ENCODE measurements at regions not wholly inside any gene's neighbourhood (a gene's known extent, or its start where the extent isn't known, plus 50 kb on each side); places are given as distances from the start of the nearest gene placed in this dataset.

- no peak overlapping the region for H3K9ac ChIP-seq (ENCODE audit: low read length)
- no peaks in the 10 kb centered on the region for H3K27me3 ChIP-seq (ENCODE audit: control insufficient read depth, insufficient read depth, low read length)
- no peaks in the 10 kb centered on the region for H3K4me1 ChIP-seq (ENCODE audit: control insufficient read depth, insufficient read depth, low read length)
- no peaks in the 10 kb centered on the region for H3K9me3 ChIP-seq (ENCODE audit: control insufficient read depth, insufficient read depth, low read depth, low read length)
- no peak overlapping the region for H3K4me3 ChIP-seq (ENCODE audit: low read depth, low read length)
- H3K36me3 ChIP-seq (ENCODE audit: control insufficient read depth, insufficient read depth, low read length) = no peaks in the 10 kb centered on the region
- no peak overlapping the region for H3K27ac ChIP-seq (ENCODE audit: low read depth, low read length)
Measured at GRCh38 chr5:118236108-118236849, 752.1 kb downstream of the DTWD2 start.

- no peak overlapping the region for H3K4me3 ChIP-seq (ENCODE audit: low read depth, low read length)
- H3K9ac ChIP-seq (ENCODE audit: low read length) = no peak overlapping the region
- H3K36me3 ChIP-seq (ENCODE audit: control insufficient read depth, insufficient read depth, low read length) = no peaks in the 10 kb centered on the region
- H3K27me3 ChIP-seq (ENCODE audit: control insufficient read depth, insufficient read depth, low read length) = no peaks in the 10 kb centered on the region
- no peak overlapping the region for H3K27ac ChIP-seq (ENCODE audit: low read depth, low read length)
- no peaks in the 10 kb centered on the region for H3K9me3 ChIP-seq (ENCODE audit: control insufficient read depth, insufficient read depth, low read depth, low read length)
- H3K4me1 ChIP-seq (ENCODE audit: control insufficient read depth, insufficient read depth, low read length) = peaks cover 4% of the 10 kb centered on the region; the same call in 1 of the 2 replicates
Measured at GRCh38 chr5:118233606-118234005, 754.7 kb downstream of the DTWD2 start.

GRCh38 chr5:118228489-118228888 is 759.9 kb downstream of the DTWD2 start:
- no peaks in the 10 kb centered on the region for H3K36me3 ChIP-seq (ENCODE audit: control insufficient read depth, insufficient read depth, low read length)
- H3K9ac ChIP-seq (ENCODE audit: low read length) = no peak overlapping the region
- no peak overlapping the region for H3K27ac ChIP-seq (ENCODE audit: low read depth, low read length)
- H3K4me3 ChIP-seq (ENCODE audit: low read depth, low read length) = no peak overlapping the region
- H3K9me3 ChIP-seq (ENCODE audit: control insufficient read depth, insufficient read depth, low read depth, low read length) = no peaks in the 10 kb centered on the region
- H3K4me1 ChIP-seq (ENCODE audit: control insufficient read depth, insufficient read depth, low read length) = peaks cover 4% of the 10 kb centered on the region; the same call in 1 of the 2 replicates
- H3K27me3 ChIP-seq (ENCODE audit: control insufficient read depth, insufficient read depth, low read length) = no peaks in the 10 kb centered on the region

GRCh38 chr5:118224546-118224945 is 763.8 kb downstream of the DTWD2 start:
- no peaks in the 10 kb centered on the region for H3K4me1 ChIP-seq (ENCODE audit: control insufficient read depth, insufficient read depth, low read length)
- H3K9ac ChIP-seq (ENCODE audit: low read length) = no peak overlapping the region
- no peaks in the 10 kb centered on the region for H3K27me3 ChIP-seq (ENCODE audit: control insufficient read depth, insufficient read depth, low read length)
- H3K4me3 ChIP-seq (ENCODE audit: low read depth, low read length) = no peak overlapping the region
- no peak overlapping the region for H3K27ac ChIP-seq (ENCODE audit: low read depth, low read length)
- H3K9me3 ChIP-seq (ENCODE audit: control insufficient read depth, insufficient read depth, low read depth, low read length) = no peaks in the 10 kb centered on the region
- H3K36me3 ChIP-seq (ENCODE audit: control insufficient read depth, insufficient read depth, low read length) = no peaks in the 10 kb centered on the region

GRCh38 chr5:118220556-118221195 is 767.7 kb downstream of the DTWD2 start:
- Histone ChIP-seq H3K27me3 (ENCODE audit: control insufficient read depth, insufficient read depth, low read length) (no peaks in the 10 kb centered on the region), H3K4me3 (ENCODE audit: low read depth, low read length) (no peak overlapping the region), H3K27ac (ENCODE audit: low read depth, low read length) (no peak overlapping the region), H3K9ac (ENCODE audit: low read length) (no peak overlapping the region), H3K9me3 (ENCODE audit: control insufficient read depth, insufficient read depth, low read depth, low read length) (no peaks in the 10 kb centered on the region), H3K36me3 (ENCODE audit: control insufficient read depth, insufficient read depth, low read length) (no peaks in the 10 kb centered on the region), H3K4me1 (ENCODE audit: control insufficient read depth, insufficient read depth, low read length) (no peaks in the 10 kb centered on the region)

- Histone ChIP-seq H3K27ac (ENCODE audit: low read depth, low read length) (no peak overlapping the region), H3K4me1 (ENCODE audit: control insufficient read depth, insufficient read depth, low read length) (no peaks in the 10 kb centered on the region), H3K9me3 (ENCODE audit: control insufficient read depth, insufficient read depth, low read depth, low read length) (peaks cover 27% of the 10 kb centered on the region), H3K4me3 (ENCODE audit: low read depth, low read length) (no peak overlapping the region), H3K36me3 (ENCODE audit: control insufficient read depth, insufficient read depth, low read length) (no peaks in the 10 kb centered on the region), H3K9ac (ENCODE audit: low read length) (no peak overlapping the region), H3K27me3 (ENCODE audit: control insufficient read depth, insufficient read depth, low read length) (no peaks in the 10 kb centered on the region)
Measured at GRCh38 chr5:118211606-118212005, 776.7 kb downstream of the DTWD2 start.

- Histone ChIP-seq H3K36me3 (ENCODE audit: control insufficient read depth, insufficient read depth, low read length) (no peaks in the 10 kb centered on the region), H3K9me3 (ENCODE audit: control insufficient read depth, insufficient read depth, low read depth, low read length) (peaks cover 27% of the 10 kb centered on the region), H3K27me3 (ENCODE audit: control insufficient read depth, insufficient read depth, low read length) (no peaks in the 10 kb centered on the region), H3K4me3 (ENCODE audit: low read depth, low read length) (no peak overlapping the region), H3K4me1 (ENCODE audit: control insufficient read depth, insufficient read depth, low read length) (no peaks in the 10 kb centered on the region; the same call in 1 of the 2 replicates), H3K27ac (ENCODE audit: low read depth, low read length) (no peak overlapping the region), H3K9ac (ENCODE audit: low read length) (no peak overlapping the region)
Measured at GRCh38 chr5:118208031-118208453, 780.3 kb downstream of the DTWD2 start.

GRCh38 chr5:118199801-118200200 is 788.5 kb downstream of the DTWD2 start:
- H3K9me3 ChIP-seq (ENCODE audit: control insufficient read depth, insufficient read depth, low read depth, low read length) = no peaks in the 10 kb centered on the region
- no peaks in the 10 kb centered on the region for H3K27me3 ChIP-seq (ENCODE audit: control insufficient read depth, insufficient read depth, low read length)
- no peak overlapping the region for H3K27ac ChIP-seq (ENCODE audit: low read depth, low read length)
- peaks cover 6% of the 10 kb centered on the region; the same call in 1 of the 2 replicates for H3K4me1 ChIP-seq (ENCODE audit: control insufficient read depth, insufficient read depth, low read length)
- H3K4me3 ChIP-seq (ENCODE audit: low read depth, low read length) = no peak overlapping the region
- H3K36me3 ChIP-seq (ENCODE audit: control insufficient read depth, insufficient read depth, low read length) = no peaks in the 10 kb centered on the region
- H3K9ac ChIP-seq (ENCODE audit: low read length) = no peak overlapping the region

GRCh38 chr5:118196229-118196628 is 792.1 kb downstream of the DTWD2 start:
- Histone ChIP-seq H3K4me3 (ENCODE audit: low read depth, low read length) (no peak overlapping the region), H3K27me3 (ENCODE audit: control insufficient read depth, insufficient read depth, low read length) (no peaks in the 10 kb centered on the region), H3K9me3 (ENCODE audit: control insufficient read depth, insufficient read depth, low read depth, low read length) (no peaks in the 10 kb centered on the region), H3K9ac (ENCODE audit: low read length) (no peak overlapping the region), H3K36me3 (ENCODE audit: control insufficient read depth, insufficient read depth, low read length) (no peaks in the 10 kb centered on the region), H3K27ac (ENCODE audit: low read depth, low read length) (no peak overlapping the region), H3K4me1 (ENCODE audit: control insufficient read depth, insufficient read depth, low read length) (peaks cover 6% of the 10 kb centered on the region; the same call in 1 of the 2 replicates)

GRCh38 chr5:118195211-118195610 is 793.1 kb downstream of the DTWD2 start:
- H3K36me3 ChIP-seq (ENCODE audit: control insufficient read depth, insufficient read depth, low read length) = no peaks in the 10 kb centered on the region
- H3K27me3 ChIP-seq (ENCODE audit: control insufficient read depth, insufficient read depth, low read length) = no peaks in the 10 kb centered on the region
- no peak overlapping the region for H3K9ac ChIP-seq (ENCODE audit: low read length)
- H3K9me3 ChIP-seq (ENCODE audit: control insufficient read depth, insufficient read depth, low read depth, low read length) = no peaks in the 10 kb centered on the region
- no peak overlapping the region for H3K4me3 ChIP-seq (ENCODE audit: low read depth, low read length)
- no peak overlapping the region for H3K27ac ChIP-seq (ENCODE audit: low read depth, low read length)
- peaks cover 6% of the 10 kb centered on the region; the same call in 1 of the 2 replicates for H3K4me1 ChIP-seq (ENCODE audit: control insufficient read depth, insufficient read depth, low read length)

- Histone ChIP-seq H3K36me3 (ENCODE audit: control insufficient read depth, insufficient read depth, low read length) (no peaks in the 10 kb centered on the region), H3K9me3 (ENCODE audit: control insufficient read depth, insufficient read depth, low read depth, low read length) (no peaks in the 10 kb centered on the region), H3K9ac (ENCODE audit: low read length) (no peak overlapping the region), H3K4me1 (ENCODE audit: control insufficient read depth, insufficient read depth, low read length) (peaks cover 6% of the 10 kb centered on the region; the same call in 1 of the 2 replicates), H3K27me3 (ENCODE audit: control insufficient read depth, insufficient read depth, low read length) (no peaks in the 10 kb centered on the region), H3K4me3 (ENCODE audit: low read depth, low read length) (no peak overlapping the region), H3K27ac (ENCODE audit: low read depth, low read length) (no peak overlapping the region)
Measured at GRCh38 chr5:118193194-118193905, 795.0 kb downstream of the DTWD2 start.
